Loucy (cell line): ENCODE measurements at regions not wholly inside any gene's neighbourhood (a gene's known extent, or its start where the extent isn't known, plus 50 kb on each side); places are given as distances from the start of the nearest gene placed in this dataset.

ENCODE experiments used
- EZH2phosphoT487 ChIP-seq: fragments of 200-600 bp; IDR thresholded peaks from 2 replicates; pipeline ENCODE4 v1.6.1; 2018; ENCODE audit warnings: antibody characterized with exemption, mild to moderate bottlenecking, moderate library complexity, borderline replicate concordance
- TF ChIP-seq, protein P1 (sequence below): fragments of 200-600 bp; sonication (generic); conservative IDR thresholded peaks from 2 replicates; pipeline ENCODE4 v1.5.1; 2014; ENCODE audit warnings: mild to moderate bottlenecking, antibody characterized with exemption, low read length

GRCh38 chr5:173814053-173814452, 74.1 kb upstream of the CPEB4 start:
- TF ChIP-seq, protein P1, sequence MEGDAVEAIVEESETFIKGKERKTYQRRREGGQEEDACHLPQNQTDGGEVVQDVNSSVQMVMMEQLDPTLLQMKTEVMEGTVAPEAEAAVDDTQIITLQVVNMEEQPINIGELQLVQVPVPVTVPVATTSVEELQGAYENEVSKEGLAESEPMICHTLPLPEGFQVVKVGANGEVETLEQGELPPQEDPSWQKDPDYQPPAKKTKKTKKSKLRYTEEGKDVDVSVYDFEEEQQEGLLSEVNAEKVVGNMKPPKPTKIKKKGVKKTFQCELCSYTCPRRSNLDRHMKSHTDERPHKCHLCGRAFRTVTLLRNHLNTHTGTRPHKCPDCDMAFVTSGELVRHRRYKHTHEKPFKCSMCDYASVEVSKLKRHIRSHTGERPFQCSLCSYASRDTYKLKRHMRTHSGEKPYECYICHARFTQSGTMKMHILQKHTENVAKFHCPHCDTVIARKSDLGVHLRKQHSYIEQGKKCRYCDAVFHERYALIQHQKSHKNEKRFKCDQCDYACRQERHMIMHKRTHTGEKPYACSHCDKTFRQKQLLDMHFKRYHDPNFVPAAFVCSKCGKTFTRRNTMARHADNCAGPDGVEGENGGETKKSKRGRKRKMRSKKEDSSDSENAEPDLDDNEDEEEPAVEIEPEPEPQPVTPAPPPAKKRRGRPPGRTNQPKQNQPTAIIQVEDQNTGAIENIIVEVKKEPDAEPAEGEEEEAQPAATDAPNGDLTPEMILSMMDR = no peak
- no peak for TF ChIP-seq EZH2phosphoT487
